ENCODE measurements at regions not wholly inside any gene's neighbourhood (a gene's known extent, or its start where the extent isn't known, plus 50 kb on each side); places are given as distances from the start of the nearest gene placed in this dataset.

- TF ChIP-seq ZNF462 (CRISPR knock-in tag; IDR thresholded peaks at IDR 0.05) (no peak), ZNF114 (CRISPR knock-in tag; IDR thresholded peaks at IDR 0.05) (no peak), ZNF331 (CRISPR knock-in tag; IDR thresholded peaks at IDR 0.05; ENCODE audit: low read depth) (no peak), REST (IDR thresholded peaks at IDR 0.05; ENCODE audit: unreplicated experiment) (no peak), ETS1 (IDR thresholded peaks at IDR 0.05) (no peak), NANOG (IDR thresholded peaks at IDR 0.05; ENCODE audit: borderline replicate concordance) (no peak), EZH2 (IDR thresholded peaks at IDR 0.05; ENCODE audit: low read depth, unreplicated experiment) (no peak), JUNB (IDR thresholded peaks at IDR 0.05; ENCODE audit: unreplicated experiment) (no peak)
Measured at GRCh38 chr15:94586099-94586498, 354.7 kb downstream of the MCTP2 start (continued).
